B cell (primary cell): ENCODE measurements at regions not wholly inside any gene's neighbourhood (a gene's known extent, or its start where the extent isn't known, plus 50 kb on each side); places are given as distances from the start of the nearest gene placed in this dataset.

ENCODE experiments used
- CTCF ChIP-seq: fragments of 200-600 bp; IDR thresholded peaks from one replicate; pipeline ENCODE4 v1.8.0; 2022; ENCODE audit warnings: antibody characterized with exemption, mild to moderate bottlenecking
- EZH2 ChIP-seq: IDR thresholded peaks from 2 replicates; pipeline ENCODE4 v1.6.1; 2012; ENCODE audit warnings: borderline replicate concordance, low read depth, mild to moderate bottlenecking, moderate library complexity, low read length; ENCODE audit not compliant: insufficient read depth, poor library complexity, severe bottlenecking

DNA sequence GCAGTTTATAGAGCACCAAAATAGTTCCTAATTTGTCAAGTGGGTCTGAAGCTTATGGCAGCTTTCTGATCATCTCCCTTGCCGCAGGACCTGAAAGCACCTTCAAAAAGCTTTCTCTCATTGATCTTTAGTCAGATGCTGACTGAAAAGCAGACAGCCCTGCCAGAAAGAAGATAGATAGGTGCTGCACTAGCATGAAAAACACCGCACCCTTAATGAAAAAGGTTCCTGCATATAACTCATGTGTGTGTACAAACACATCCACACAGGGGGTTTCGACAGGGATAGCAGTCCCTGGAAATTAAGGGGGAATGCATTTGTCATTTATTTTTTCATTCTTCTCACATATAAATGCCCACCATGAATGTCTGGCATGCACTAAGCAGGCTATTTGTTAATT is 361.7 kb upstream of the SNX7 start:
- TF ChIP-seq CTCF = no peak
- no peak for TF ChIP-seq EZH2
